Fibroblast of lung (primary cell): ENCODE measurements at regions not wholly inside any gene's neighbourhood (a gene's known extent, or its start where the extent isn't known, plus 50 kb on each side); places are given as distances from the start of the nearest gene placed in this dataset.
A peak's percentile ranks its signal among the peaks of the same experiment; 100 is the strongest.

Experiments used
- DNase-seq, 2 donors: peaks; one replicate each; pipeline versions ENCODE4 v3.0.0 to v3.0.0-alpha.2; 2010; ENCODE audit warnings: low read depth in 2 of 2
- H2AFZ ChIP-seq: 2 replicates; pipeline ENCODE4 v1.5.1; 2012; ENCODE audit warnings: low read length, control low read depth, inconsistent platforms
- H3K27ac ChIP-seq: 2 replicates; pipeline ENCODE4 v1.5.1; 2011; ENCODE audit warnings: low read length, control low read depth; ENCODE audit not compliant: insufficient read depth
- H3K27me3 ChIP-seq: 2 replicates; pipeline ENCODE4 v1.5.1; 2011; ENCODE audit warnings: mild to moderate bottlenecking, low read length; ENCODE audit not compliant: control insufficient read depth, insufficient read depth
- H3K36me3 ChIP-seq: 2 replicates; pipeline ENCODE4 v1.5.1; 2011; ENCODE audit warnings: low read length; ENCODE audit not compliant: control insufficient read depth, insufficient read depth
- H3K4me1 ChIP-seq: 2 replicates; pipeline ENCODE4 v1.5.1; 2011; ENCODE audit warnings: low read length; ENCODE audit not compliant: control insufficient read depth, insufficient read depth; ENCODE audit errors: extremely low read depth
- H3K4me2 ChIP-seq: 2 replicates; pipeline ENCODE4 v1.5.1; 2011; ENCODE audit warnings: low read length, control low read depth; ENCODE audit not compliant: insufficient read depth; ENCODE audit errors: extremely low read depth
- H3K4me3 ChIP-seq, 4 experiments: fragments of 200-600 bp in 1 of 4; sonication (generic) in 1 of 4; replicated peaks in 1 of 4; 2 replicates each; pipeline ENCODE4 v1.5.1; 2011 to 2016; ENCODE audit warnings: low read length in 4 of 4, low read depth in 3 of 4, mild to moderate bottlenecking in 3 of 4, control low read depth in 2 of 4, inconsistent platforms in 1 of 4, mixed read lengths in 1 of 4; ENCODE audit not compliant: insufficient read depth in 1 of 4; ENCODE audit errors: control extremely low read depth in 1 of 4
- H3K79me2 ChIP-seq: 2 replicates; pipeline ENCODE4 v1.5.1; 2012; ENCODE audit warnings: mild to moderate bottlenecking, low read length, inconsistent platforms; ENCODE audit not compliant: control insufficient read depth, insufficient read depth
- H3K9ac ChIP-seq: 2 replicates; pipeline ENCODE4 v1.5.1; 2011; ENCODE audit warnings: mild to moderate bottlenecking, low read length, control low read depth; ENCODE audit not compliant: insufficient read depth
- H3K9me3 ChIP-seq: 2 replicates; pipeline ENCODE4 v1.5.1; 2012; ENCODE audit warnings: low read depth, low read length; ENCODE audit not compliant: control insufficient read depth, insufficient read depth
- H4K20me1 ChIP-seq: 2 replicates; pipeline ENCODE4 v1.5.1; 2011; ENCODE audit warnings: low read length; ENCODE audit not compliant: control insufficient read depth, insufficient read depth; ENCODE audit errors: extremely low read depth
- CTCF ChIP-seq, 2 donors: IDR thresholded peaks in 1 of 2; conservative IDR thresholded peaks in 1 of 2; 1 replicate in 1 of 2; 2 replicates in 1 of 2; pipeline ENCODE4 v1.5.1; 2011 to 2012; ENCODE audit warnings: low read length in 2 of 2, control low read depth in 1 of 2, inconsistent platforms in 1 of 2, low read depth in 1 of 2, mild to moderate bottlenecking in 1 of 2
- EZH2 ChIP-seq: IDR thresholded peaks from 2 replicates; pipeline ENCODE4 v1.5.1; 2012; ENCODE audit warnings: low read length, control low read depth, mild to moderate bottlenecking; ENCODE audit errors: missing control alignments

- DNase-seq = no peak
- no peaks in the 10 kb centered on the region for H3K36me3 ChIP-seq
- no peaks in the 10 kb centered on the region for H3K27me3 ChIP-seq
- H3K9me3 ChIP-seq = no peaks in the 10 kb centered on the region
- H3K4me1 ChIP-seq = peaks cover 4% of the 10 kb centered on the region
- H2AFZ ChIP-seq = no peak overlapping the region
- TF ChIP-seq EZH2 (no peak), CTCF (conservative IDR thresholded peaks at IDR 0.05 in 1 of 2, IDR thresholded peaks at IDR 0.05 in 1 of 2; ENCODE audit: low read depth in 1 of 2, low read length in 2 of 2) (no peak)
- H3K79me2 ChIP-seq = peaks cover 62% of the 10 kb centered on the region
- no peak overlapping the region for H3K27ac ChIP-seq
- H4K20me1 ChIP-seq = peaks cover 4% of the 10 kb centered on the region
- H3K9ac ChIP-seq = no peak overlapping the region
- H3K4me3 ChIP-seq = no peak overlapping the region
- H3K4me2 ChIP-seq = no peak overlapping the region
These were observed 80.2 kb upstream of the MACF1 start for GRCh38 chr1:39124282-39124681.

- no peaks in the 10 kb centered on the region for H3K36me3 ChIP-seq
- H3K27ac ChIP-seq = no peak overlapping the region
- DNase-seq = peak in 1 of 2 donors; percentile 96
- H3K79me2 ChIP-seq = peaks cover 63% of the 10 kb centered on the region
- no peak overlapping the region for H3K4me3 ChIP-seq
- TF ChIP-seq CTCF (conservative IDR thresholded peaks at IDR 0.05 in 1 of 2, IDR thresholded peaks at IDR 0.05 in 1 of 2; ENCODE audit: low read depth in 1 of 2, low read length in 2 of 2) = no peak
- no peak for TF ChIP-seq EZH2
- H3K27me3 ChIP-seq = no peaks in the 10 kb centered on the region
- H2AFZ ChIP-seq = no peak overlapping the region
- H3K4me1 ChIP-seq = peaks cover 17% of the 10 kb centered on the region
- no peaks in the 10 kb centered on the region for H3K9me3 ChIP-seq
- no peaks in the 10 kb centered on the region for H4K20me1 ChIP-seq
- no peak overlapping the region for H3K9ac ChIP-seq
- no peak overlapping the region for H3K4me2 ChIP-seq
These were observed 77.0 kb upstream of the MACF1 start for GRCh38 chr1:39127513-39127912.

- H3K27ac ChIP-seq = no peak overlapping the region
- H3K4me1 ChIP-seq = peaks cover 22% of the 10 kb centered on the region
- TF ChIP-seq CTCF (conservative IDR thresholded peaks at IDR 0.05 in 1 of 2, IDR thresholded peaks at IDR 0.05 in 1 of 2; ENCODE audit: low read depth in 1 of 2, low read length in 2 of 2) (no peak), EZH2 (no peak)
- no peak for DNase-seq
- H3K36me3 ChIP-seq = no peaks in the 10 kb centered on the region
- peaks cover 67% of the 10 kb centered on the region for H3K79me2 ChIP-seq
- no peak overlapping the region for H3K4me2 ChIP-seq
- no peak overlapping the region for H3K9ac ChIP-seq
- H4K20me1 ChIP-seq = no peaks in the 10 kb centered on the region
- no peak overlapping the region for H2AFZ ChIP-seq
- no peaks in the 10 kb centered on the region for H3K27me3 ChIP-seq
- no peak overlapping the region for H3K4me3 ChIP-seq
- H3K9me3 ChIP-seq = no peaks in the 10 kb centered on the region
These were observed 76.4 kb upstream of the MACF1 start for GRCh38 chr1:39128126-39128525.
